SU-DHL-6 (cell line): ENCODE measurements at regions not wholly inside any gene's neighbourhood (a gene's known extent, or its start where the extent isn't known, plus 50 kb on each side); places are given as distances from the start of the nearest gene placed in this dataset.

Source experiments
- H2AFZ ChIP-seq: fragments of 200-600 bp; sonication (generic); 2 replicates; pipeline ENCODE4 v1.6.1; 2014; ENCODE audit warnings: low read depth, mild to moderate bottlenecking, moderate library complexity, mixed read lengths, antibody characterized with exemption, low read length; ENCODE audit not compliant: severe bottlenecking
- H3F3A ChIP-seq: fragments of 200-600 bp; shearing (Covaris generic); 2 replicates; pipeline ENCODE4 v1.6.0; 2016; ENCODE audit warnings: antibody characterized with exemption, mild to moderate bottlenecking; ENCODE audit not compliant: insufficient read depth
- H3K27ac ChIP-seq: fragments of 200-600 bp; sonication (generic); 2 replicates; pipeline ENCODE4 v1.5.1; 2016; ENCODE audit warnings: low read depth, mild to moderate bottlenecking, low read length, moderate library complexity, mixed read lengths
- H3K27me3 ChIP-seq: fragments of 200-600 bp; sonication (generic), shearing (Covaris generic); 2 replicates; pipeline ENCODE4 v1.6.0; 2014; ENCODE audit warnings: mild to moderate bottlenecking, low read length
- H3K36me3 ChIP-seq: fragments of 200-600 bp; sonication (generic); 2 replicates; pipeline ENCODE4 v1.6.1; 2014; ENCODE audit warnings: mild to moderate bottlenecking, low read length, mixed read lengths
- H3K4me2 ChIP-seq: fragments of 300-600, 200-600 bp; shearing (Covaris generic), sonication (generic); 2 replicates; pipeline ENCODE4 v1.6.0; 2014; ENCODE audit warnings: low read length, low read depth, mild to moderate bottlenecking; ENCODE audit not compliant: poor library complexity, severe bottlenecking
- H3K4me3 ChIP-seq: fragments of 200-600 bp; sonication (generic); 2 replicates; pipeline ENCODE4 v1.5.1; 2014; ENCODE audit warnings: antibody characterized with exemption, low read length, mild to moderate bottlenecking, mixed read lengths; ENCODE audit not compliant: insufficient read depth, poor library complexity, severe bottlenecking
- H3K79me2 ChIP-seq: fragments of 200-600 bp; sonication (generic); 2 replicates; pipeline ENCODE4 v1.6.1; 2014; ENCODE audit warnings: mild to moderate bottlenecking, low read length, moderate library complexity; ENCODE audit not compliant: insufficient read depth
- H3K9ac ChIP-seq: fragments of 200-600 bp; sonication (generic); 2 replicates; pipeline ENCODE4 v1.7.0; 2014; ENCODE audit warnings: mild to moderate bottlenecking, low read length
- H3K9me2 ChIP-seq: fragments of 200-600 bp; sonication (generic); replicated peaks from 2 replicates; pipeline ENCODE4 v1.6.1; 2014; ENCODE audit warnings: low read length; ENCODE audit not compliant: insufficient read depth
- H3K9me3 ChIP-seq: fragments of 200-600 bp; sonication (generic); 2 replicates; pipeline ENCODE4 v1.6.1; 2014; ENCODE audit warnings: low read length, mixed read lengths; ENCODE audit not compliant: insufficient read depth
- H4K20me1 ChIP-seq: fragments of 200-600 bp; sonication (generic); 2 replicates; pipeline ENCODE4 v1.6.1; 2014; ENCODE audit warnings: low read depth, mild to moderate bottlenecking, antibody characterized with exemption, low read length, moderate library complexity, mixed read lengths
- CTCF ChIP-seq: fragments of 200-600 bp; sonication (generic); IDR thresholded peaks from one replicate; pipeline ENCODE4 v1.5.1; 2017; ENCODE audit warnings: antibody characterized with exemption, mild to moderate bottlenecking, low read length, moderate library complexity; ENCODE audit not compliant: insufficient read depth, poor library complexity, severe bottlenecking
- EZH2phosphoT487 ChIP-seq: fragments of 200-600 bp; sonication (generic), shearing (Covaris generic); conservative IDR thresholded peaks from 2 replicates; pipeline ENCODE4 v1.6.1; 2018; ENCODE audit warnings: mild to moderate bottlenecking, antibody characterized with exemption, low read length, moderate library complexity, mixed read lengths

GRCh38 chr18:59047321-59048047 is 92.2 kb upstream of the SEC11C start:
- H2AFZ ChIP-seq = no peak overlapping the region
- H3K9me2 ChIP-seq = no peaks in the 10 kb centered on the region
- H4K20me1 ChIP-seq = no peaks in the 10 kb centered on the region
- no peaks in the 10 kb centered on the region for H3K79me2 ChIP-seq
- no peaks in the 10 kb centered on the region for H3F3A ChIP-seq
- H3K27ac ChIP-seq = no peak overlapping the region
- no peaks in the 10 kb centered on the region for H3K9me3 ChIP-seq
- TF ChIP-seq EZH2phosphoT487 (no peak), CTCF (no peak)
- H3K9ac ChIP-seq = no peak overlapping the region
- no peaks in the 10 kb centered on the region for H3K27me3 ChIP-seq
- no peak overlapping the region for H3K4me3 ChIP-seq
- no peaks in the 10 kb centered on the region for H3K36me3 ChIP-seq
- no peak overlapping the region for H3K4me2 ChIP-seq

- H3K27me3 ChIP-seq = no peaks in the 10 kb centered on the region
- no peaks in the 10 kb centered on the region for H3K9me2 ChIP-seq
- no peaks in the 10 kb centered on the region for H4K20me1 ChIP-seq
- no peak overlapping the region for H2AFZ ChIP-seq
- H3K4me3 ChIP-seq = no peak overlapping the region
- no peak overlapping the region for H3K4me2 ChIP-seq
- no peak overlapping the region for H3K27ac ChIP-seq
- no peaks in the 10 kb centered on the region for H3K9me3 ChIP-seq
- no peaks in the 10 kb centered on the region for H3K36me3 ChIP-seq
- no peaks in the 10 kb centered on the region for H3F3A ChIP-seq
- H3K9ac ChIP-seq = no peak overlapping the region
- H3K79me2 ChIP-seq = no peaks in the 10 kb centered on the region
- TF ChIP-seq CTCF = no peak
- TF ChIP-seq EZH2phosphoT487 = no peak
Observed at GRCh38 chr18:59048048-59048363, 91.7 kb upstream of the SEC11C start.

- H4K20me1 ChIP-seq = no peaks in the 10 kb centered on the region
- no peak overlapping the region for H3K4me3 ChIP-seq
- no peak overlapping the region for H3K4me2 ChIP-seq
- H3K9ac ChIP-seq = no peak overlapping the region
- H3K27me3 ChIP-seq = no peaks in the 10 kb centered on the region
- TF ChIP-seq CTCF (no peak), EZH2phosphoT487 (no peak)
- H3K27ac ChIP-seq = no peak overlapping the region
- no peak overlapping the region for H2AFZ ChIP-seq
- no peaks in the 10 kb centered on the region for H3F3A ChIP-seq
- no peaks in the 10 kb centered on the region for H3K36me3 ChIP-seq
- no peaks in the 10 kb centered on the region for H3K79me2 ChIP-seq
- H3K9me3 ChIP-seq = no peaks in the 10 kb centered on the region
- no peaks in the 10 kb centered on the region for H3K9me2 ChIP-seq
Observed at GRCh38 chr18:59048378-59048777, 91.3 kb upstream of the SEC11C start.
